K562 (cell line): ENCODE measurements at regions not wholly inside any gene's neighbourhood (a gene's known extent, or its start where the extent isn't known, plus 50 kb on each side); places are given as distances from the start of the nearest gene placed in this dataset.

Experiments used
- CBX1 ChIP-seq: sonication (generic); IDR thresholded peaks from 2 replicates; pipeline ENCODE4 v1.6.1; 2016; ENCODE audit warnings: antibody characterized with exemption, low read depth, mild to moderate bottlenecking
- DDX20 ChIP-seq: fragments of 450-650 bp; IDR thresholded peaks from 2 replicates; pipeline ENCODE4 v1.6.1; 2016; ENCODE audit warnings: missing genetic modification characterization, low read depth, mild to moderate bottlenecking, missing compliant biosample characterization, moderate library complexity
- EP300 ChIP-seq: IDR thresholded peaks from 2 replicates; pipeline ENCODE4 v1.6.1; 2012; ENCODE audit warnings: low read length, improper control_type of control experiment
- FOXJ3 ChIP-seq: sonication (generic); formaldehyde crosslinking; IDR thresholded peaks from 2 replicates; pipeline ENCODE4 v1.4.0; 2020; ENCODE audit warnings: mild to moderate bottlenecking, missing genetic modification reagents
- GATAD2A ChIP-seq: fragments of 450-650 bp; IDR thresholded peaks from 2 replicates; pipeline ENCODE4 v1.6.1; 2017
- NCOA4 ChIP-seq: fragments of 450-650 bp; IDR thresholded peaks from 2 replicates; pipeline ENCODE4 v1.6.1; 2018; ENCODE audit warnings: mild to moderate bottlenecking; ENCODE audit not compliant: partially characterized antibody
- POLR2AphosphoS5 ChIP-seq: IDR thresholded peaks from 2 replicates; pipeline ENCODE4 v1.6.1; 2011; ENCODE audit warnings: mild to moderate bottlenecking, low read depth, low read length, moderate library complexity; ENCODE audit not compliant: control insufficient read depth, insufficient read depth
- RAD21 ChIP-seq, 2 experiments: fragments of 250-450 bp in 1 of 2; fragments of 450-650 bp in 1 of 2; sonication (Bioruptor Pico) in 1 of 2; formaldehyde crosslinking in 1 of 2; IDR thresholded peaks in 1 of 2; conservative IDR thresholded peaks in 1 of 2; 2 replicates each; pipeline versions ENCODE4 v1.4.0 to v1.8.0; 2020 to 2022; ENCODE audit warnings: mild to moderate bottlenecking in 2 of 2, moderate library complexity in 1 of 2
- SMARCB1 ChIP-seq: IDR thresholded peaks from 2 replicates; pipeline ENCODE4 v1.6.1; 2011; ENCODE audit warnings: improper control_type of control experiment, low read depth; ENCODE audit not compliant: insufficient read length
- SMARCE1 ChIP-seq: fragments of 450-650 bp; IDR thresholded peaks from 2 replicates; pipeline ENCODE4 v1.7.1; 2016; ENCODE audit warnings: mild to moderate bottlenecking
- ZNF583 ChIP-seq: fragments of 250-450 bp; sonication (Bioruptor Pico); IDR thresholded peaks from 2 replicates; pipeline ENCODE4 v1.4.0; 2020
- TF ChIP-seq, protein P1 (sequence below), 3 experiments: IDR thresholded peaks in 2 of 3; conservative IDR thresholded peaks in 1 of 3; 2 replicates each; pipeline ENCODE4 v1.5.1; 2011 to 2012; ENCODE audit warnings: low read length in 3 of 3, mild to moderate bottlenecking in 3 of 3, control low read depth in 2 of 3, improper control_type of control experiment in 1 of 3, inconsistent platforms in 1 of 3, low read depth in 1 of 3, mixed read lengths in 1 of 3, moderate library complexity in 1 of 3; ENCODE audit not compliant: insufficient read depth in 2 of 3

DNA sequence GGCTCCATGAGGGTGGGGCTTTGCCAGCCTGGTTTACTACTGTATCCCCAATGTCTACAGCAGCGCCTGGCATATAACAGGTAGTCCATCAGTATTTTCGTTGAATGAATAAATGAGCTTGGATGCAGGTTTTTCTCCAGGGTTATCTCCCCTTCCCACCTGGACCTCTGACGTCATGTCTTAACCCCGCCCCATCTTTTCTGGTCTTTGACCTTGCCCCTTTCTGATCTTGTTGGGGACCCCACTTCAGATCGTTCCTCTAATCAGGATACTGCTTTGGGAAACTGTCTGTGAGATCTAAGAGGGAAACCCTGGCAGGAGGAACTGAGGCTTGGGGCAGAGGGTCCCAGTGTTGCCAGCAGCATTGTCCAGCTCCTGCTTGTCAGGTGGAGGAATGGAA is 68.8 kb upstream of the GCSH start:
- TF ChIP-seq DDX20 (no peak), CBX1 (no peak), FOXJ3 (CRISPR knock-in tag) (no peak), SMARCE1 (no peak), RAD21 (CRISPR knock-in tag; conservative IDR thresholded peaks at IDR 0.05 in 1 of 2, IDR thresholded peaks at IDR 0.05 in 1 of 2) (no peak), GATAD2A (no peak), POLR2AphosphoS5 (no peak), ZNF583 (CRISPR knock-in tag) (no peak), SMARCB1 (no peak), EP300 (no peak), NCOA4 (no peak)
- TF ChIP-seq, protein P1, sequence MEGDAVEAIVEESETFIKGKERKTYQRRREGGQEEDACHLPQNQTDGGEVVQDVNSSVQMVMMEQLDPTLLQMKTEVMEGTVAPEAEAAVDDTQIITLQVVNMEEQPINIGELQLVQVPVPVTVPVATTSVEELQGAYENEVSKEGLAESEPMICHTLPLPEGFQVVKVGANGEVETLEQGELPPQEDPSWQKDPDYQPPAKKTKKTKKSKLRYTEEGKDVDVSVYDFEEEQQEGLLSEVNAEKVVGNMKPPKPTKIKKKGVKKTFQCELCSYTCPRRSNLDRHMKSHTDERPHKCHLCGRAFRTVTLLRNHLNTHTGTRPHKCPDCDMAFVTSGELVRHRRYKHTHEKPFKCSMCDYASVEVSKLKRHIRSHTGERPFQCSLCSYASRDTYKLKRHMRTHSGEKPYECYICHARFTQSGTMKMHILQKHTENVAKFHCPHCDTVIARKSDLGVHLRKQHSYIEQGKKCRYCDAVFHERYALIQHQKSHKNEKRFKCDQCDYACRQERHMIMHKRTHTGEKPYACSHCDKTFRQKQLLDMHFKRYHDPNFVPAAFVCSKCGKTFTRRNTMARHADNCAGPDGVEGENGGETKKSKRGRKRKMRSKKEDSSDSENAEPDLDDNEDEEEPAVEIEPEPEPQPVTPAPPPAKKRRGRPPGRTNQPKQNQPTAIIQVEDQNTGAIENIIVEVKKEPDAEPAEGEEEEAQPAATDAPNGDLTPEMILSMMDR (IDR thresholded peaks at IDR 0.05 in 2 of 3, conservative IDR thresholded peaks at IDR 0.05 in 1 of 3; ENCODE audit: insufficient read depth in 2 of 3, low read depth in 1 of 3, low read length in 3 of 3), result no peak
